IPS-20b (cell line): ENCODE measurements at regions not wholly inside any gene's neighbourhood (a gene's known extent, or its start where the extent isn't known, plus 50 kb on each side); places are given as distances from the start of the nearest gene placed in this dataset.
A peak's percentile ranks its signal among the peaks of the same experiment; 100 is the strongest.
"Not testable (repeated sequence)": the region's sequence is repeated elsewhere in the genome, so short reads cannot be mapped to it uniquely, and the experiment has no call there.

Source experiments
- H3K27ac ChIP-seq: one replicate; pipeline ENCODE4 v1.5.1; 2013; ENCODE audit warnings: low read length
- H3K27me3 ChIP-seq: 2 replicates; pipeline ENCODE4 v1.6.1; 2013; ENCODE audit warnings: mild to moderate bottlenecking, low read length, inconsistent platforms; ENCODE audit not compliant: insufficient read depth
- H3K36me3 ChIP-seq: 2 replicates; pipeline ENCODE4 v1.6.1; 2013; ENCODE audit warnings: low read depth, mild to moderate bottlenecking, inconsistent platforms, low read length, moderate library complexity; ENCODE audit not compliant: insufficient read depth
- H3K4me1 ChIP-seq: 2 replicates; pipeline ENCODE4 v1.6.1; 2013; ENCODE audit warnings: mild to moderate bottlenecking, control low read depth, inconsistent platforms, low read length, moderate library complexity; ENCODE audit not compliant: insufficient read depth
- H3K4me3 ChIP-seq: 2 replicates; pipeline ENCODE4 v1.5.1; 2013; ENCODE audit warnings: mild to moderate bottlenecking, low read length, inconsistent platforms
- H3K9ac ChIP-seq: 2 replicates; pipeline ENCODE4 v1.6.1; 2013; ENCODE audit warnings: low read depth, mild to moderate bottlenecking, inconsistent platforms, low read length, moderate library complexity
- H3K9me3 ChIP-seq: 2 replicates; pipeline ENCODE4 v1.6.1; 2013; ENCODE audit warnings: mild to moderate bottlenecking, low read depth, low read length, inconsistent platforms; ENCODE audit not compliant: insufficient read depth

DNA sequence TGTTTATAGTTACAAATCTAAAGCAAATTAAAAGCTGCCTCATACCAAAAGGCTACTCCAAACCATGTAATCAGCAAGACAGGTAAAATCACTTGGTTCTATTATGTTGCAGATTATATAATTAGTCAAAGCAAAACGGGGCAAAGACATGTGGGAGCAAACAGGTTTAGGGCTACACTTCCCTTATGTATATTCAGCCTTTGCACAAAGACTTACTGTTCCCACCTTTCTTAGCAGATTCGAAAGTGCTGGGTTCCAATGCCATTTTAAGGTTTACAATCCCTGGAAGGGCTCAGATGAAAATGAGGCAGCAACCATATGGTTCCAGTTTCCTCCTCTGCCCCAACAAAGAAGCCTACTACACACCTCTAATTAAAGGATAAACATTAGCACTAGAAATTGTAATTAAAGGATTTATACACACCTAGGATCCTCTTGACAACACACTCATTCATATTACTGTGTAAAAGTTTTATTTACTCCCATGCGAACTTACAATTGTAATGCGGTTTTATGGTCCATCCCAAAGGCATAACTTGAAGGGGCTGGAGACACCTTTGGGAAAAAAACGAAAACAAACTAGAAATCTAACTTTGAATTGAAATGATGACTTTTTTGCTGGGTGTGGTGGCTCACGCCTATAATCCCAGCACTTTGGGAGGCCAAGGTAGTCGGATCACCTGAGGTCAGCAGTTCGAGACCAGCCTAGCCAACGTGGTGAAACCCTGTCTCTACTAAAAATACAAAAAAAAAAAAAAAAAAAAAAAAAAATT, 117.3 kb upstream of the PKN2 start:
- 0 out of 2 replicates have a peak overlapping the region, but pooled peaks have one; percentile 4 for H3K4me3 ChIP-seq
- H3K27ac ChIP-seq, result no peak overlapping the region
- peak overlapping the region; percentile 16; the same call in 1 of the 2 replicates for H3K9ac ChIP-seq
- no peaks in the 10 kb centered on the region for H3K36me3 ChIP-seq
- H3K27me3 ChIP-seq, result no peaks in the 10 kb centered on the region
- H3K4me1 ChIP-seq, result peaks cover 14% of the 10 kb centered on the region; the same call in 1 of the 2 replicates
- H3K9me3 ChIP-seq, result no peaks in the 10 kb centered on the region

DNA sequence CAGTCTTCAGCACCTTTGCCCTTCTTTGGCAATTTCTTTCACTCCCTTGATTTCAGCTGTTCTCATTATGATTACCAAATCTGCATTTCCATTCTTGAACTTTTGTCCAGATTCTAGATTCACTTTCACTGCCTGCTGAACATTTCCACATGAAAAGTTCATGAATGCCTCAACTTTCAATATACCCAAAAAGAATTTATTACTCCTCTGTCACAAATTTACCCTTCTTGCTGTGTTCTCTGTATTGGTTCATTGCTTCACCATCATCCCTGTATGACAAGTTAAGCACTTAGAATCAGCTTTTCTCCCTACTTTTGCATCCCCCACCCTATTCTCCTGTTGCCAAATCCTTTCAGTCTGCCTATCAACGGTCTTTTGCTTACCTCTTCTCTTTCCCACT, 112.6 kb upstream of the PKN2 start:
- Histone ChIP-seq H3K4me1 (peaks cover 13% of the 10 kb centered on the region; the same call in 1 of the 2 replicates), H3K27ac (no peak overlapping the region), H3K27me3 (no peaks in the 10 kb centered on the region), H3K9ac (no peak overlapping the region), H3K9me3 (no peaks in the 10 kb centered on the region), H3K36me3 (no peaks in the 10 kb centered on the region), H3K4me3 (no peak overlapping the region)

DNA sequence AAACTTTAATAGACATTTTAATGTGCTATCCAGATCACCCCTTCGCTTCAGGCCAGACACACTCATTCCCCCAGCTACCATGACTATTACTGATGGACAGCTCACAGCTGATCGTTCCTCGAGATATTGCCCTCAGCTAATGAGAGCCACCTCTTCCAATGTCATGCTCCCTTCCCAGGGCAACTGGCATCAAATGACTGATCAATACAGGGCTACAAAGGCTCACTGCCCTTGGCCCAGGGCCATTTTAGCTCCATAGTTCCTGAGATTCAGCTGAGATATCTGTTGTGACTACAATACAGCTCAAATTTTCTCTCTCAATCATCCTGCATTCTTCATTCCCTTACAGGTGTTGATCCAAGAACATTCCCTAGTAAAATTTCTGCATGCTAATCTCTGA, 104.5 kb upstream of the PKN2 start:
- Histone ChIP-seq H3K9ac (no peak overlapping the region), H3K4me3 (no peak overlapping the region), H3K9me3 (no peaks in the 10 kb centered on the region), H3K27me3 (no peaks in the 10 kb centered on the region), H3K27ac (no peak overlapping the region), H3K36me3 (no peaks in the 10 kb centered on the region), H3K4me1 (no peaks in the 10 kb centered on the region)

DNA sequence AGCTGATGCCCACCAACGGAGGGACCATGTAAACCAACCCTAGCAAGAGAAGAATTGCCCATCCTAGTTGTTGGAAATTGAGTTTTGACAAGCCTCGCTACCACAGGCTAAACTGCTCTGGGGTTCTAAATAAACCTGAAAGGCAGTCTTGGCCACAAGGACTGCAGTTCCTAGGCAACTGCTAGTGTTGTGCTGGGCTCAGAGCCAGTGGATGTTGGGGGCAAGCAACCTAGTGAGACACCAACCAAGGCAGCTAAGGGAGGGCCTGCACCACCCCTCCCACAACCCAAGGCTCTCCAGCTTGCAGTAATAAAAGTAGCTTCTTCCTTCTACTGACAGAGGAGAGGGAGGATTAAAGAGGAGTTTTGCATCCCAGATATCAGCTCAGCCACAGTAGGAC, 102.4 kb upstream of the PKN2 start:
- H3K4me3 ChIP-seq, result no peak overlapping the region
- H3K27me3 ChIP-seq, result no peaks in the 10 kb centered on the region
- H3K27ac ChIP-seq, result no peak overlapping the region
- no peaks in the 10 kb centered on the region for H3K36me3 ChIP-seq
- H3K9ac ChIP-seq, result no peak overlapping the region
- H3K4me1 ChIP-seq, result no peaks in the 10 kb centered on the region
- H3K9me3 ChIP-seq, result no peaks in the 10 kb centered on the region

- no peaks in the 10 kb centered on the region for H3K36me3 ChIP-seq
- peaks cover 4% of the 10 kb centered on the region for H3K9me3 ChIP-seq
- no peak overlapping the region for H3K27ac ChIP-seq
- H3K4me1 ChIP-seq, result no peaks in the 10 kb centered on the region
- H3K9ac ChIP-seq, result no peak overlapping the region
- no peaks in the 10 kb centered on the region for H3K27me3 ChIP-seq
- no peak overlapping the region for H3K4me3 ChIP-seq
Observed at GRCh38 chr1:88593358-88593757, 90.7 kb upstream of the PKN2 start.

- Histone ChIP-seq H3K27ac (no peak overlapping the region), H3K9ac (no peak overlapping the region), H3K9me3 (peaks cover 9% of the 10 kb centered on the region), H3K36me3 (no peaks in the 10 kb centered on the region), H3K4me3 (no peak overlapping the region), H3K27me3 (no peaks in the 10 kb centered on the region), H3K4me1 (no peaks in the 10 kb centered on the region)
Observed at GRCh38 chr1:88595355-88596002, 88.6 kb upstream of the PKN2 start.

GRCh38 chr1:88597973-88598372, 86.1 kb upstream of the PKN2 start:
- not testable (repeated sequence) for H3K9ac ChIP-seq, H3K36me3 ChIP-seq, H3K9me3 ChIP-seq, H3K27ac ChIP-seq, H3K27me3 ChIP-seq, H3K4me1 ChIP-seq, H3K4me3 ChIP-seq

- H3K27me3 ChIP-seq, result no peaks in the 10 kb centered on the region
- H3K9ac ChIP-seq, result no peak overlapping the region
- H3K4me1 ChIP-seq, result no peaks in the 10 kb centered on the region
- H3K9me3 ChIP-seq, result no peaks in the 10 kb centered on the region
- H3K27ac ChIP-seq, result no peak overlapping the region
- no peak overlapping the region for H3K4me3 ChIP-seq
- H3K36me3 ChIP-seq, result no peaks in the 10 kb centered on the region
Observed at GRCh38 chr1:88608139-88608943, 75.7 kb upstream of the PKN2 start.

DNA sequence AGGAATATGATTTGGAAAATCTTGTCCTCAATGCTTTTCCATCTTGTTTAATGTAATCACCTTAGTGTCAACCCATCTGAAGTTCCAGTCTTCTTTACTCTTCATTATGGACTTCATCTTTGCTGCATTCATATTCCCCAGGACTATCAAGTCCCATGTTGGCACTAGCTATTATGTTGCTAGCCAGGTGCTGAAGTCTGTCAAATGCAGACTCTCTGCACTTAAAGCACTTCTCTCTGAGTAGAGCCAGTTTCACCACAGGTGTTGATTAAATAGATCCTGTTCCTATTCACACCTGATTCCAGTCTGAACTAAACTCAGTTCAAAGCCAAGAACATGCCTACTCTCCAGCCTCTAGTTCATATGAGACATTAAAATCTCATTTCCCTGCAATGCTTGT, 75.0 kb upstream of the PKN2 start:
- no peaks in the 10 kb centered on the region for H3K9me3 ChIP-seq
- H3K4me3 ChIP-seq, result no peak overlapping the region
- H3K4me1 ChIP-seq, result no peaks in the 10 kb centered on the region
- H3K9ac ChIP-seq, result no peak overlapping the region
- no peak overlapping the region for H3K27ac ChIP-seq
- H3K36me3 ChIP-seq, result no peaks in the 10 kb centered on the region
- H3K27me3 ChIP-seq, result no peaks in the 10 kb centered on the region

- H3K4me3 ChIP-seq, result no peak overlapping the region
- H3K27ac ChIP-seq, result no peak overlapping the region
- no peaks in the 10 kb centered on the region for H3K4me1 ChIP-seq
- H3K36me3 ChIP-seq, result no peaks in the 10 kb centered on the region
- H3K9ac ChIP-seq, result no peak overlapping the region
- H3K9me3 ChIP-seq, result no peaks in the 10 kb centered on the region
- H3K27me3 ChIP-seq, result no peaks in the 10 kb centered on the region
Observed at GRCh38 chr1:88610687-88611086, 73.4 kb upstream of the PKN2 start.

GRCh38 chr1:88612292-88612691, 71.8 kb upstream of the PKN2 start:
- H3K27ac ChIP-seq, result no peak overlapping the region
- H3K4me3 ChIP-seq, result no peak overlapping the region
- H3K36me3 ChIP-seq, result no peaks in the 10 kb centered on the region
- H3K9me3 ChIP-seq, result peaks cover under 1% of the 10 kb centered on the region; the same call in 1 of the 2 replicates
- H3K4me1 ChIP-seq, result no peaks in the 10 kb centered on the region
- H3K27me3 ChIP-seq, result no peaks in the 10 kb centered on the region
- H3K9ac ChIP-seq, result no peak overlapping the region
